ENCODE measurements at regions not wholly inside any gene's neighbourhood (a gene's known extent, or its start where the extent isn't known, plus 50 kb on each side); places are given as distances from the start of the nearest gene placed in this dataset.

GRCh38 chr2:220226546-220226945 lies 599.1 kb downstream of the SLC4A3 start:
- Histone ChIP-seq H3K27ac (no peak overlapping the region), H3K4me3 (no peak overlapping the region), H3K4me1 (replicated peaks in 1 of 2) (no peaks in the 10 kb centered on the region)
- ATAC-seq (replicated peaks in 6 of 8), result no peak
- WGBS, 10 experiments, result 40 to 100% (median 90%) methylated on average over 1 of the region's 1 CpG; no CpG with 5 or more reads in 4 of the 10 experiments
- in situ Hi-C loops (cut with MboI; ENCODE audit: low pct_unique_long_range_greater_than_20kb in 2 of 9, low sequenced_read_pairs in 9 of 9, unreplicated experiment in 9 of 9), result no loop called here

GRCh38 chr2:220227266-220227920 lies 600.0 kb downstream of the SLC4A3 start:
- in situ Hi-C loops (cut with MboI; ENCODE audit: low pct_unique_long_range_greater_than_20kb in 2 of 9, low sequenced_read_pairs in 9 of 9, unreplicated experiment in 9 of 9), result no loop called here
- ATAC-seq (replicated peaks in 6 of 8), result no peak
- WGBS, 10 experiments, result 0 to 98% (median 62%) methylated on average over 2 to 4 of the region's 4 CpGs
- Histone ChIP-seq H3K4me1 (replicated peaks in 1 of 2) (no peaks in the 10 kb centered on the region), H3K4me3 (no peak overlapping the region), H3K27ac (no peak overlapping the region)

GRCh38 chr2:220228310-220229006 lies 601.0 kb downstream of the SLC4A3 start:
- in situ Hi-C loops (cut with MboI; ENCODE audit: low pct_unique_long_range_greater_than_20kb in 2 of 9, low sequenced_read_pairs in 9 of 9, unreplicated experiment in 9 of 9), result no loop called here
- Histone ChIP-seq H3K4me1 (replicated peaks in 1 of 2) (no peaks in the 10 kb centered on the region), H3K27ac (no peak overlapping the region), H3K4me3 (no peak overlapping the region)
- peak in 7 of 8 experiments; percentile 27 to 96 (median 68) for ATAC-seq (replicated peaks in 6 of 8)
- WGBS, 10 experiments, result 17 to 100% (median 63%) methylated on average over 2 to 6 of the region's 8 CpGs

- ATAC-seq (replicated peaks in 6 of 8), result no peak
- WGBS, 10 experiments, result 0 to 100% (median 60%) methylated on average over 1 of the region's 1 CpG; no CpG with 5 or more reads in 6 of the 10 experiments
- in situ Hi-C loops (cut with MboI; ENCODE audit: low pct_unique_long_range_greater_than_20kb in 2 of 9, low sequenced_read_pairs in 9 of 9, unreplicated experiment in 9 of 9), result no loop called here
- Histone ChIP-seq H3K4me3 (no peak overlapping the region), H3K4me1 (replicated peaks in 1 of 2) (peaks cover 0 to 6% of the 10 kb centered on the region in 2 donors), H3K27ac (no peak overlapping the region)
Measured at GRCh38 chr2:220240641-220241040, 613.2 kb downstream of the SLC4A3 start.

- H3K4me1 ChIP-seq (replicated peaks in 1 of 2), result peaks cover 0 to 6% of the 10 kb centered on the region in 2 donors
- no peak overlapping the region for H3K27ac ChIP-seq
- H3K4me3 ChIP-seq, result no peak overlapping the region
- ATAC-seq (replicated peaks in 6 of 8), result peak in 5 of 8 experiments; percentile 43 to 98 (median 61)
- WGBS, 10 experiments, result 0 to 89% (median 36%) methylated on average over 1 to 2 of the region's 2 CpGs; no CpG with 5 or more reads in 2 of the 10 experiments
- in situ Hi-C loops (cut with MboI; ENCODE audit: low pct_unique_long_range_greater_than_20kb in 2 of 9, low sequenced_read_pairs in 9 of 9, unreplicated experiment in 9 of 9), result no loop called here
Measured at GRCh38 chr2:220241423-220241822, 614.0 kb downstream of the SLC4A3 start.

- no peak overlapping the region for H3K4me3 ChIP-seq
- H3K4me1 ChIP-seq (replicated peaks in 1 of 2), result peaks cover 6 to 16% of the 10 kb centered on the region in 2 donors
- no peak for ATAC-seq (replicated peaks in 6 of 8)
- no peak overlapping the region for H3K27ac ChIP-seq
- in situ Hi-C loops (cut with MboI; ENCODE audit: low pct_unique_long_range_greater_than_20kb in 2 of 9, low sequenced_read_pairs in 9 of 9, unreplicated experiment in 9 of 9), result no loop called here
Measured at GRCh38 chr2:220243571-220243970, 616.1 kb downstream of the SLC4A3 start.

GRCh38 chr2:220246386-220246785 lies 619.0 kb downstream of the SLC4A3 start:
- peak in 2 of 8 experiments; percentile 57 to 72 for ATAC-seq (replicated peaks in 6 of 8)
- peaks cover 6 to 12% of the 10 kb centered on the region in 2 donors for H3K4me1 ChIP-seq (replicated peaks in 1 of 2)
- WGBS, 10 experiments, result 10 to 80% (median 50%) methylated on average over 1 of the region's 1 CpG; no CpG with 5 or more reads in 5 of the 10 experiments
- no peak overlapping the region for H3K27ac ChIP-seq
- H3K4me3 ChIP-seq, result no peak overlapping the region
- in situ Hi-C loops (cut with MboI; ENCODE audit: low pct_unique_long_range_greater_than_20kb in 2 of 9, low sequenced_read_pairs in 9 of 9, unreplicated experiment in 9 of 9), result no loop called here

GRCh38 chr2:220247588-220248350 lies 620.3 kb downstream of the SLC4A3 start:
- 29 to 95% (median 53%) methylated on average over 1 to 3 of the region's 3 CpGs; no CpG with 5 or more reads in 1 of the 10 experiments for WGBS, 10 experiments
- in situ Hi-C loops (cut with MboI; ENCODE audit: low pct_unique_long_range_greater_than_20kb in 2 of 9, low sequenced_read_pairs in 9 of 9, unreplicated experiment in 9 of 9), result no loop called here
- Histone ChIP-seq H3K4me1 (replicated peaks in 1 of 2) (peaks cover 6 to 10% of the 10 kb centered on the region in 2 donors), H3K27ac (no peak overlapping the region), H3K4me3 (no peak overlapping the region)
- peak in 5 of 8 experiments; percentile 67 to 89 (median 75) for ATAC-seq (replicated peaks in 6 of 8)

- WGBS, 10 experiments, result 45 to 88% (median 72%) methylated on average over 1 to 2 of the region's 2 CpGs; no CpG with 5 or more reads in 6 of the 10 experiments
- peaks cover 6 to 7% of the 10 kb centered on the region in 2 donors for H3K4me1 ChIP-seq (replicated peaks in 1 of 2)
- no peak overlapping the region for H3K27ac ChIP-seq
- ATAC-seq (replicated peaks in 6 of 8), result peak in 5 of 8 experiments; percentile 78 to 96 (median 92)
- in situ Hi-C loops (cut with MboI; ENCODE audit: low pct_unique_long_range_greater_than_20kb in 2 of 9, low sequenced_read_pairs in 9 of 9, unreplicated experiment in 9 of 9), result no loop called here
- H3K4me3 ChIP-seq, result no peak overlapping the region
Measured at GRCh38 chr2:220259662-220260061, 632.2 kb downstream of the SLC4A3 start.

GRCh38 chr2:220263300-220263699 lies 635.9 kb downstream of the SLC4A3 start:
- Histone ChIP-seq H3K4me1 (replicated peaks in 1 of 2) (peaks cover 6 to 7% of the 10 kb centered on the region in 2 donors), H3K4me3 (no peak overlapping the region), H3K27ac (no peak overlapping the region)
- in situ Hi-C loops (cut with MboI; ENCODE audit: low pct_unique_long_range_greater_than_20kb in 2 of 9, low sequenced_read_pairs in 9 of 9, unreplicated experiment in 9 of 9), result no loop called here
- WGBS, 10 experiments, result 64 to 100% (median 77%) methylated on average over 2 to 4 of the region's 6 CpGs; no CpG with 5 or more reads in 2 of the 10 experiments
- no peak for ATAC-seq (replicated peaks in 6 of 8)

- Histone ChIP-seq H3K4me3 (no peak overlapping the region), H3K27ac (no peak overlapping the region), H3K4me1 (replicated peaks in 1 of 2) (peaks cover 0 to 5% of the 10 kb centered on the region in 2 donors)
- WGBS, 10 experiments, result 0 to 40% (median 9%) methylated on average over 1 to 4 of the region's 4 CpGs; no CpG with 5 or more reads in 3 of the 10 experiments
- peak in 3 of 8 experiments; percentile 51 to 69 (median 57) for ATAC-seq (replicated peaks in 6 of 8)
- in situ Hi-C loops (cut with MboI; ENCODE audit: low pct_unique_long_range_greater_than_20kb in 2 of 9, low sequenced_read_pairs in 9 of 9, unreplicated experiment in 9 of 9), result no loop called here
Measured at GRCh38 chr2:220269367-220269766, 641.9 kb downstream of the SLC4A3 start.

GRCh38 chr2:220270481-220271070 lies 643.1 kb downstream of the SLC4A3 start:
- no peak overlapping the region for H3K27ac ChIP-seq
- in situ Hi-C loops (cut with MboI; ENCODE audit: low pct_unique_long_range_greater_than_20kb in 2 of 9, low sequenced_read_pairs in 9 of 9, unreplicated experiment in 9 of 9), result no loop called here
- WGBS, 10 experiments, result 0 to 50% (median 0%) methylated on average over 1 of the region's 1 CpG
- ATAC-seq (replicated peaks in 6 of 8), result no peak
- H3K4me3 ChIP-seq, result no peak overlapping the region
- H3K4me1 ChIP-seq (replicated peaks in 1 of 2), result peaks cover 0 to 5% of the 10 kb centered on the region in 2 donors

GRCh38 chr2:220272656-220273055 lies 645.2 kb downstream of the SLC4A3 start:
- peak in 1 of 8 experiments; percentile 31 for ATAC-seq (replicated peaks in 6 of 8)
- in situ Hi-C loops (cut with MboI; ENCODE audit: low pct_unique_long_range_greater_than_20kb in 2 of 9, low sequenced_read_pairs in 9 of 9, unreplicated experiment in 9 of 9), result no loop called here
- Histone ChIP-seq H3K4me3 (no peak overlapping the region), H3K27ac (no peak overlapping the region), H3K4me1 (replicated peaks in 1 of 2) (peaks cover 0 to 5% of the 10 kb centered on the region in 2 donors)

Measured in motor neuron (in vitro differentiated cells).